ENCODE measurements at regions not wholly inside any gene's neighbourhood (a gene's known extent, or its start where the extent isn't known, plus 50 kb on each side); places are given as distances from the start of the nearest gene placed in this dataset.

- H3K4me1 ChIP-seq: no peaks in the 10 kb centered on the region
- intact Hi-C loops (cut with micrococcal nuclease): no loop called here
- DNase-seq: no peak
- no peaks in the 10 kb centered on the region for H3K9me3 ChIP-seq (replicated peaks)
- no peaks in the 10 kb centered on the region for H3K36me3 ChIP-seq
- no peak overlapping the region for H3K27ac ChIP-seq (replicated peaks)
- TF ChIP-seq, protein P1, sequence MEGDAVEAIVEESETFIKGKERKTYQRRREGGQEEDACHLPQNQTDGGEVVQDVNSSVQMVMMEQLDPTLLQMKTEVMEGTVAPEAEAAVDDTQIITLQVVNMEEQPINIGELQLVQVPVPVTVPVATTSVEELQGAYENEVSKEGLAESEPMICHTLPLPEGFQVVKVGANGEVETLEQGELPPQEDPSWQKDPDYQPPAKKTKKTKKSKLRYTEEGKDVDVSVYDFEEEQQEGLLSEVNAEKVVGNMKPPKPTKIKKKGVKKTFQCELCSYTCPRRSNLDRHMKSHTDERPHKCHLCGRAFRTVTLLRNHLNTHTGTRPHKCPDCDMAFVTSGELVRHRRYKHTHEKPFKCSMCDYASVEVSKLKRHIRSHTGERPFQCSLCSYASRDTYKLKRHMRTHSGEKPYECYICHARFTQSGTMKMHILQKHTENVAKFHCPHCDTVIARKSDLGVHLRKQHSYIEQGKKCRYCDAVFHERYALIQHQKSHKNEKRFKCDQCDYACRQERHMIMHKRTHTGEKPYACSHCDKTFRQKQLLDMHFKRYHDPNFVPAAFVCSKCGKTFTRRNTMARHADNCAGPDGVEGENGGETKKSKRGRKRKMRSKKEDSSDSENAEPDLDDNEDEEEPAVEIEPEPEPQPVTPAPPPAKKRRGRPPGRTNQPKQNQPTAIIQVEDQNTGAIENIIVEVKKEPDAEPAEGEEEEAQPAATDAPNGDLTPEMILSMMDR (IDR thresholded peaks at IDR 0.05; ENCODE audit: borderline replicate concordance): no peak
- no peak overlapping the region for H3K4me3 ChIP-seq
- peaks cover 87% of the 10 kb centered on the region for H3K27me3 ChIP-seq (ENCODE audit: low read depth)
These were observed 150.1 kb downstream of the IRF8 start for GRCh38 chr16:86048882-86049585.

GRCh38 chr16:86049641-86050040 is 150.7 kb downstream of the IRF8 start:
- intact Hi-C loops (cut with micrococcal nuclease): no loop called here
- Histone ChIP-seq H3K9me3 (replicated peaks) (no peaks in the 10 kb centered on the region), H3K4me1 (no peaks in the 10 kb centered on the region), H3K36me3 (no peaks in the 10 kb centered on the region), H3K27me3 (ENCODE audit: low read depth) (peaks cover 82% of the 10 kb centered on the region), H3K4me3 (no peak overlapping the region), H3K27ac (replicated peaks) (no peak overlapping the region)
- TF ChIP-seq, protein P1 (IDR thresholded peaks at IDR 0.05; ENCODE audit: borderline replicate concordance): no peak
- no peak for DNase-seq

DNA sequence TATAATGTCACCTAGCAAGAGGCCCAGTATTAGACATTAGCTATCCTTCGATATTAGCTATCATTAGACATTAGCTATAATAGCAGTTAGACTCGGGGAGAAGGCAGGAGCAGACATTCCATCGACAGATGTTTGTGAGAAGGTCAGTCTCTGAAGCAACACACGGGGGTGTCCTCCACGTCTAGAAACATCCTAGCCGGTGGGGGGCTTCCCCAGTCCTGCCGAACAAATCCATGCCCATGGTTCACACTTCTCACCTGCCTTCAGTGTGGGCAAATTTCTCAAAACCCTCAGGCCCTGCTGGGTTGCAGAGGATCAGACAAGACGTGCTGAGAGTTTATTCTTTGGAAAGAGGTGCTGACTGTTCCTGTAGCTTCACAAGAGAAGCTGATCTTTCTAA is 151.1 kb downstream of the IRF8 start:
- no peaks in the 10 kb centered on the region for H3K9me3 ChIP-seq (replicated peaks)
- DNase-seq: no peak
- intact Hi-C loops (cut with micrococcal nuclease): no loop called here
- no peak overlapping the region for H3K27ac ChIP-seq (replicated peaks)
- TF ChIP-seq, protein P1 (IDR thresholded peaks at IDR 0.05; ENCODE audit: borderline replicate concordance): no peak
- H3K4me3 ChIP-seq: no peak overlapping the region
- H3K4me1 ChIP-seq: no peaks in the 10 kb centered on the region
- no peaks in the 10 kb centered on the region for H3K36me3 ChIP-seq
- peaks cover 77% of the 10 kb centered on the region for H3K27me3 ChIP-seq (ENCODE audit: low read depth)

DNA sequence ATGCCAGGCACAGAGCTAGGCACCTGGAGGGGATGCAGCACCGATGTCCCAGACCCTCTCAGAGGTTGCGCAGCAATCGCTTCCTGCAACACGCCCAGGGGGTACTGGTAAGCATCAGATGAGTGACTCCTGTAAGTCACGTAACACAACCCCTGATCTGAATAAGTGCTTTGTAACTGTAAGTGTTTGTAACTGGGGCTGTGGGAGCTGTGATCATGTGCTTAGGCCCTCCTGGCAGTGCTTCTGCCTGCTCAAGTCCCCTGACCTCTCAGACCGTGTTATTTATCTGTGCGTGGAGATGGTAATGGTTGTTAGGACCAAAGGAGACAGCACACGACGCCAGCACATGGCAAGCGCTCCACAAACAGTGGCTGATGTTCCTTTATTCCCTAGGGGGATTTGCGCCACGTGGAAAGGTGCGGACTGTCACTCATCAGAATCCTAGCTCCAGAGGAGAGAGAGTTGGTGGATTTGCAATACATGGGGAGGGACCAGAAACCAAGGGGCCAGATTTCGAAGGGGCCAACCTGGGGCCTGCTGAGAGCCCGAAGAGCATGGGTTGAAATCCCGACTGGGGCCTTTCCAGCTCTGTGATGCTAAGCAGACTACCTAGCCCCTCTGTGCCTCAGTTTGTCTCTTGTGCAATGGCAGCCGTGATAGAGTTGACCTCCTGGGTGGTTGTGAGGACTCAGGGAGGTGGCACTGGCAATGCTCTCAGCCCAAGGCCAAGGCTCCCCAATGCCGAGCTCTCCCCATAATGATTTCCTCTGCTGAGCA is 151.8 kb downstream of the IRF8 start:
- TF ChIP-seq, protein P1 (IDR thresholded peaks at IDR 0.05; ENCODE audit: borderline replicate concordance): no peak
- H3K27ac ChIP-seq (replicated peaks): no peak overlapping the region
- no peak for DNase-seq
- no peaks in the 10 kb centered on the region for H3K36me3 ChIP-seq
- H3K4me1 ChIP-seq: no peaks in the 10 kb centered on the region
- H3K9me3 ChIP-seq (replicated peaks): no peaks in the 10 kb centered on the region
- H3K4me3 ChIP-seq: no peak overlapping the region
- H3K27me3 ChIP-seq (ENCODE audit: low read depth): peaks cover 74% of the 10 kb centered on the region
- intact Hi-C loops (cut with micrococcal nuclease): no loop called here

DNA sequence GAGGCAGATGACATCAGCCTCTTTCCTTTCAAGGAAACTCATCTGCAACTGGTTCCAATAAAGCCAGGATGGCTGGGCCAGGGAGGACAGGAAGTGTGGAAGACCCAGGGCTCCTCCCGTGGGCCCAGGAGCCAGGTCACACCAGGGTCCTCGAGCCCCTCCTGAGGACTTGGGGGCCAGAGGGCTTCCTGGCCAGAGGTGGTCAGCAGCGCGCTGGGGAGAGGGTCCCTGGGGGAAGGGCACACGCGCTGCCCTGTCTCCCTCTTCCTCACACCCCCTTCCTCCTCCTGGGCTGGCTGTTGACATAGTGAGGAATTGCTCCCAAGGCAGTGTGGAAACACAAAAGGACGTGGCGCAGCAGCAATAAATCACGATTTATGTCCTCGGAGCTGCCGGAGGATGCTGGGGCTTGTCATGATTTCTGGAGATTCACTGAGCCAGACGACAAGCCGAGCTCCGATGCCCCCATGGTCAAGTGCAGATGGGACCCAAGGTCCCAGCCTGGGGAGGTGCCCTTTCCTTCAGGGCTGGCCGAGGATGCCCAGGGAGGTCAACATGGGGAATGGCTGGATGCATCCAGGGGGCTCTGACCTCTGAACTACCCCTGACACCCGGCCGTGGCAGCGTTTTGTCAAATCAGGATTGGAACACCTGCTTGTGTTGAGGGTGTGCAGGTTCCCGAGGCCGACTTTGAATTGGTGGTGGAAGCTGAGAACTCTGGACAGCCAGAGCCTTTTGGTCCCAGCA is 152.6 kb downstream of the IRF8 start:
- Histone ChIP-seq H3K27me3 (ENCODE audit: low read depth) (peaks cover 66% of the 10 kb centered on the region), H3K9me3 (replicated peaks) (no peaks in the 10 kb centered on the region), H3K36me3 (no peaks in the 10 kb centered on the region), H3K27ac (replicated peaks) (peak overlapping the region; percentile 27), H3K4me3 (no peak overlapping the region), H3K4me1 (no peaks in the 10 kb centered on the region)
- TF ChIP-seq, protein P1 (IDR thresholded peaks at IDR 0.05; ENCODE audit: borderline replicate concordance): no peak
- DNase-seq: no peak
- intact Hi-C loops (cut with micrococcal nuclease): no loop called here
